Suppressor macrophage (primary cell): ENCODE measurements at regions not wholly inside any gene's neighbourhood (a gene's known extent, or its start where the extent isn't known, plus 50 kb on each side); places are given as distances from the start of the nearest gene placed in this dataset.

Source experiments
- DNase-seq, 4 experiments: peaks; one replicate each; pipeline ENCODE4 v3.0.0-alpha.2; 2020 to 2022

DNA sequence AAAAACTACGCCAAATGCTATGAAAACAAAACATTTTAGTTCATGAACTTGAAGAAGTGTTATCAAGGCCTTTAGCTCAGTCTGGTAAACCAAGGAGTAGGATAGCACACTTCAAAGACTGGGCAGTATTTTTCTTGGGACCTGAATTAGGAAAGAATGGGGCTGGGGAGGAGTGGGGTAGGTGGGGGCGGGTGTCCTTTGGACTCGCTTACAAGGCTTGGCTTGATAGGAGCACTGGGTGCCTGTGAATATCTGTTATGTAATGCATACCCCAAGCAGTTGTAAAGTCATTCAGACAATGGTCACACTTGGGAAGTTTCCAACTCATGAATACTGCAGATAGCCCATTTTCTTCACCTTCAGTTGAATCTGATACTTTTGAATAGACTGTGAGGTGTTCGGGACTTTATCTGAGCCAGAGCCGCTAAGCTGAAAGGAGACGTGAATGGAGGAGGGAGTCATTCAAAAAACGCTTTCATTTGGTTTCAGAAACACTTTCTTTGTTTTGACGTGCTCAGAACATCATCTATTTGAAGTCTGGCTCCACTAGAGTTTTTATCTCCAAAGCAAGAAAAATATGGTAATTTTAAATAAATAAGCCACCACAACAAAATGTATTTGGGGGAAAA lies 70.1 kb upstream of the FAM204A start:
- no peak for DNase-seq

GRCh38 chr10:118409295-118409694 lies 67.2 kb upstream of the FAM204A start:
- no peak for DNase-seq

DNA sequence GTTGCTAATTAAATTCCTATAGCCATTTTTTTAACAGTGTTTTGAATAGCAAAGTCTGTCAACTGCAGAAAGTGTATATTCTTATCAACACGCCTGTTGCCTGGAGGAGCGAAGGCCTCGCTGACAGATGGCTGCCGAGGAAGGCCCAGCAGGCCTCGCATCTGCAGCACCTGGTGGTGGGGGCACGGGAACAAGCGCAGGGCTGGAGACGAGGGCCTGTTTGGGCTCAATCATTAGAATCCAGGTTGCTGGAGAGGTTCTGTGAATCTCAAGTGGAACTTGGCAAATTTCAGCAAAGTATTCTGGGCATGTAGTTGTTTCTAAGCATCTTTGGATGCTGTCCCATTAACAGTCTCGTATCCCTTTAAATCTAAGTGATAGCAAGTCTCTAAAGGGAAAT lies 66.1 kb upstream of the FAM204A start:
- DNase-seq: no peak

DNA sequence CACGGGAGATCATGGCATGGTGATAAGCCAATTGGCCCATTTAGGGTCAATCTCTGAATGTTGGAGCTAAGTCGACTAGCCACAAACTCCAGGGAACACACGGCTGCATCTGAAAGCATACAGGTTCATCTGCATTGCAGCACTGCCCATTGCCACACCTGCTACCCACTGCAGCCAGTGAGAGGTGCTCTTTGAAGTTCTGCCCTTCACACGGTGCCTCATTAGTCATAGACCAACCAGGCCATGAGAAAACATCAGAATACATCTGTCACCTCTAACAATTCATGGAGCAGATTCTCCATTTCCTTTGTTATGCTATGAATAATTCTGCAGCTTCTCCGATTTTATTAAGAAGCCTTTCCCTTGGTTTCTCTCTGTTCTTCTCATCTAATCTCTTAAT lies 65.7 kb upstream of the FAM204A start:
- DNase-seq: no peak

DNA sequence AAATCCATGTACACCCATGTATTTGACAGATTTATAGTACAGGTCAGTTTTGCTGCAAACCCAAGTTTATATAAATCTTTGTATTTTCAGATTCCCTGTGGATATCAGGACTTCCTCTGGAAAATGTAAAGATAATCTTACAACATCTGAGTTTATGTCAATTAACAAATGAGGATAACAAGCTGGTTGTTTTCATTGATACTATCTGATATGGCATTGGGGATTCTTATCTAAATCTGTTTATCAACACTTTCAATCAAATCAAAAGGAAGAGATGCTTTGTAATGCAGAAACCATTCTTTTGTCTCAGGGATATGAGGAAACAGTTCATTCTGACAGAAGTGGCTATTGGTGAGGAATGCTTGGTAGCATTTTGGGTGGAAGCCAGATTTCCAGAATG lies 64.9 kb upstream of the FAM204A start:
- no peak for DNase-seq

- DNase-seq: no peak
Measured at GRCh38 chr10:118405928-118406327, 63.8 kb upstream of the FAM204A start.

- DNase-seq: no peak
Measured at GRCh38 chr10:118403967-118404366, 61.8 kb upstream of the FAM204A start.

DNA sequence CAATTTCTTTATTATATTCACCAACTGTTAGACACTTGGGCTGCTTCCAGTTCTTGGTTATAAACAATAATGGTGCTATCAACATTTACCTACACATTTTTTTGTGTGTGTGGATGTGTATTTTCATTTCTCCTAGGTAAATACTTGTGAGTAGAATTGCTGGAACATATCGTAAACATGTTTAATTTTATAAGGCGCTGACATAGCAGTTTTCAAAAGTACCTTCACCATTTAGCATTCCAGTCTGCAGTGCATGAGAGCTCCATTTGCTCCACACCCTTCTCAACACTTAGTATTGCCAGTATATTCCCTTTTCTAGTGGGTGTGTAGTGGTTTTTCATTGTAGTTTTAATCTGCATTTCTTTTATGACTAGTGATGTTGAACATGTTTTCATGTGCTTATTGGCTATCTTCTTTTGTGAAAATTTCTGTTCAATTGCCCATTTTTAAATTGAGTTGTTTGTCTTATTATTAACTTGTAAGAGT lies 59.6 kb upstream of the FAM204A start:
- DNase-seq: no peak

GRCh38 chr10:118397391-118397790 lies 55.3 kb upstream of the FAM204A start:
- no peak for DNase-seq

- DNase-seq: no peak
Measured at GRCh38 chr10:118395947-118396346, 53.8 kb upstream of the FAM204A start.

- DNase-seq: peak; percentile 2 to 49 (median 24)
Measured at GRCh38 chr10:118394301-118395200, 52.4 kb upstream of the FAM204A start.

- DNase-seq: no peak
Measured at GRCh38 chr10:118392761-118393160, 50.6 kb upstream of the FAM204A start.
